ENCODE measurements at regions not wholly inside any gene's neighbourhood (a gene's known extent, or its start where the extent isn't known, plus 50 kb on each side); places are given as distances from the start of the nearest gene placed in this dataset.

DNA sequence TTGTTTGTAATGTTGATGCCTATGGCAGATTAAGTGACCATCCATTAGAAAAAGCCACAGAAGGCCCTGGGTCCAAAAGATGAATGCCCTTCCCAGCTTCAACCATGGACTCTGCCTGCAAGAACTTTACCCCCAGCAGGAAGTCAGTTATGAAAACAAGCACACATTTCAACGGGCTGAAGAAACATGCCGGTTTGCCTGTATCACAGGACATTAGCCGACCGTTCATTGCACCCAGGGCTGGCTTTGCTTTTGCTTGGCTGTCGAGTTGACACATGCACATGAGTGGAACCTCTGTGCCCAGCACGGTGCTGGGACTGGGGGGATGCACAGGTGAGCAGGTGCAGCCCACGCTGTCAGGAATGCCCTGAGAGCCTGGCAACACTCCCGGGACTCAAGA lies 1087.0 kb downstream of the BCL11B start:
- no peak overlapping the region for H3K27ac ChIP-seq (replicated peaks in 1 of 4)
- intact Hi-C loops (cut with DNase I): no loop called here
- peaks cover 0 to 4% (median 0%) of the 10 kb centered on the region in 4 donors for H3K27me3 ChIP-seq
- DNase-seq (ENCODE audit: extremely low spot score): no peak
- 68% methylated on average over 5 of the region's 8 CpGs for WGBS
- H3K4me1 ChIP-seq: no peaks in the 10 kb centered on the region
- no peak overlapping the region for H3K4me3 ChIP-seq
- H3K9me3 ChIP-seq: no peaks in the 10 kb centered on the region
- H3K36me3 ChIP-seq: no peaks in the 10 kb centered on the region
- TF ChIP-seq, protein P1, sequence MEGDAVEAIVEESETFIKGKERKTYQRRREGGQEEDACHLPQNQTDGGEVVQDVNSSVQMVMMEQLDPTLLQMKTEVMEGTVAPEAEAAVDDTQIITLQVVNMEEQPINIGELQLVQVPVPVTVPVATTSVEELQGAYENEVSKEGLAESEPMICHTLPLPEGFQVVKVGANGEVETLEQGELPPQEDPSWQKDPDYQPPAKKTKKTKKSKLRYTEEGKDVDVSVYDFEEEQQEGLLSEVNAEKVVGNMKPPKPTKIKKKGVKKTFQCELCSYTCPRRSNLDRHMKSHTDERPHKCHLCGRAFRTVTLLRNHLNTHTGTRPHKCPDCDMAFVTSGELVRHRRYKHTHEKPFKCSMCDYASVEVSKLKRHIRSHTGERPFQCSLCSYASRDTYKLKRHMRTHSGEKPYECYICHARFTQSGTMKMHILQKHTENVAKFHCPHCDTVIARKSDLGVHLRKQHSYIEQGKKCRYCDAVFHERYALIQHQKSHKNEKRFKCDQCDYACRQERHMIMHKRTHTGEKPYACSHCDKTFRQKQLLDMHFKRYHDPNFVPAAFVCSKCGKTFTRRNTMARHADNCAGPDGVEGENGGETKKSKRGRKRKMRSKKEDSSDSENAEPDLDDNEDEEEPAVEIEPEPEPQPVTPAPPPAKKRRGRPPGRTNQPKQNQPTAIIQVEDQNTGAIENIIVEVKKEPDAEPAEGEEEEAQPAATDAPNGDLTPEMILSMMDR (IDR thresholded peaks at IDR 0.05): no peak
- TF ChIP-seq POLR2A (IDR thresholded peaks at IDR 0.05; ENCODE audit: low read depth) (no peak), POLR2AphosphoS5 (IDR thresholded peaks at IDR 0.05) (no peak), EP300 (IDR thresholded peaks at IDR 0.05) (no peak)

DNA sequence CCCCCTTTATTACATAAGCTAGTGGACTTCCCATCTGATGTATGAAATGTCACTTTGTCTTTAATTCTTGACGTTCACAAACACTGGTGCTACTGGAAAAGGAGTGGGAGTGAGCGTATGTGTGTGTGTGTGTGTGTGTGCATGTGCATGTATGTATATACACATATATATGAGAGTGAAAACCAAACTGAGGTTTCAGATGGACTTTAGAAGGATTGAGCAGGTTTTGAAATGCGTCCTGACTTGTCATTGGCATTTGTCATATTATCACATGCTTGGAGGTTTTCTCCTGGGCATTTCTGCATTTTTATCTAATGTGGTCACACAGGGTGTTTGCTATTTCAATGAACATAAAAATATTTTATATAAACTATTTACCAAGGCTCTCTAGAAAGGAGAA lies 1085.9 kb downstream of the BCL11B start:
- 75% methylated on average over 3 of the region's 3 CpGs for WGBS
- H3K27ac ChIP-seq (replicated peaks in 1 of 4): no peak overlapping the region
- intact Hi-C loops (cut with DNase I): no loop called here
- TF ChIP-seq POLR2AphosphoS5 (IDR thresholded peaks at IDR 0.05) (no peak), EP300 (IDR thresholded peaks at IDR 0.05) (no peak), POLR2A (IDR thresholded peaks at IDR 0.05; ENCODE audit: low read depth) (no peak)
- TF ChIP-seq, protein P1 (IDR thresholded peaks at IDR 0.05): no peak
- no peaks in the 10 kb centered on the region for H3K9me3 ChIP-seq
- no peaks in the 10 kb centered on the region for H3K4me1 ChIP-seq
- H3K4me3 ChIP-seq: no peak overlapping the region
- peaks cover 0 to 4% (median 0%) of the 10 kb centered on the region in 4 donors for H3K27me3 ChIP-seq
- no peaks in the 10 kb centered on the region for H3K36me3 ChIP-seq
- no peak for DNase-seq (ENCODE audit: extremely low spot score)

DNA sequence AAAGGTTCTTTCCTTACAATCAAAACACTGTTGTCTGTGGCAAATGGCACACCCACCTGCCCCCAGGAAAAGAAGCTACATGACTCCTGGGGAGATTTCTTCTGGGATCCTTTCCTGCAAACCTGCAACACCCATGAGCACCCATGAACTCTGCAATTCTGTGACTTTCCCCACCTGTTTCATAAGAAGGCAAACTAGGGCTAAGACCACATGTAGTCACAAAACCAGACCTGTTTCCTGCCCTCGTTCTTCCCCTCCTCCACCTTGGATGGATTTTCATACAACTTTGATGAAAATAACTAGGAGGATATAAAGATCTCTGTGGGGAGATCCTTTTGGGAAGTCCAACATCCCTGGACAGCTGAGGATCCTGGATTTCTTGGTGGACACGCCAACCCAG lies 1084.7 kb downstream of the BCL11B start:
- no peaks in the 10 kb centered on the region for H3K9me3 ChIP-seq
- H3K27ac ChIP-seq (replicated peaks in 1 of 4): no peak overlapping the region
- peaks cover 0 to 4% (median 0%) of the 10 kb centered on the region in 4 donors for H3K27me3 ChIP-seq
- intact Hi-C loops (cut with DNase I): no loop called here
- WGBS: 70% methylated on average over 2 of the region's 2 CpGs
- no peaks in the 10 kb centered on the region for H3K36me3 ChIP-seq
- DNase-seq (ENCODE audit: extremely low spot score): no peak
- H3K4me3 ChIP-seq: no peak overlapping the region
- TF ChIP-seq EP300 (IDR thresholded peaks at IDR 0.05) (no peak), POLR2AphosphoS5 (IDR thresholded peaks at IDR 0.05) (no peak), POLR2A (IDR thresholded peaks at IDR 0.05; ENCODE audit: low read depth) (no peak)
- TF ChIP-seq, protein P1 (IDR thresholded peaks at IDR 0.05): no peak
- no peaks in the 10 kb centered on the region for H3K4me1 ChIP-seq

DNA sequence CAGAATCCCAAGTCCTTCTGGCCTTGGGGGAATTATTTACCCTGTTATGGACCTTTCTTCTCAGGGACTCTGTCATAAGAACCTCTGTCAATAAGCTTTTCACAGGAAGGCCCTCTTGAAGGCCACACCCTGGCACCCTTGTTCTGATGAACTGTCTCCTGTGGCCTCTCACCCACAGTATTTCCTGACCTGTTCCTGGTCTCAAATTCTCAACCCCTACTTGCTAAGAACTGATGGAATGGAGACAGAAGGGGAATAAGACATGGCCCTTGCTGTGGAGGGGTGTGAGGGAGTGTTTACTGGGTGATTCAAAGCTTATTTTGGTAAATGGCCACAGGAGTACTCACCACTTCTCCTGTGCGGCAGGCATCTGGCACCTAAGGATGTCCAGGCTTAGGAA lies 1082.9 kb downstream of the BCL11B start:
- TF ChIP-seq, protein P1 (IDR thresholded peaks at IDR 0.05): no peak
- TF ChIP-seq POLR2AphosphoS5 (IDR thresholded peaks at IDR 0.05): no peak
- TF ChIP-seq EP300 (IDR thresholded peaks at IDR 0.05): no peak
- TF ChIP-seq POLR2A (IDR thresholded peaks at IDR 0.05; ENCODE audit: low read depth): no peak
- intact Hi-C loops (cut with DNase I): no loop called here
- Histone ChIP-seq H3K27ac (replicated peaks in 1 of 4) (no peak overlapping the region), H3K4me1 (no peaks in the 10 kb centered on the region), H3K9me3 (no peaks in the 10 kb centered on the region), H3K36me3 (no peaks in the 10 kb centered on the region), H3K27me3 (peaks cover 0 to 4% (median 0%) of the 10 kb centered on the region in 4 donors), H3K4me3 (no peak overlapping the region)
- DNase-seq (ENCODE audit: extremely low spot score): no peak
- 77% methylated on average over 1 of the region's 1 CpG for WGBS

DNA sequence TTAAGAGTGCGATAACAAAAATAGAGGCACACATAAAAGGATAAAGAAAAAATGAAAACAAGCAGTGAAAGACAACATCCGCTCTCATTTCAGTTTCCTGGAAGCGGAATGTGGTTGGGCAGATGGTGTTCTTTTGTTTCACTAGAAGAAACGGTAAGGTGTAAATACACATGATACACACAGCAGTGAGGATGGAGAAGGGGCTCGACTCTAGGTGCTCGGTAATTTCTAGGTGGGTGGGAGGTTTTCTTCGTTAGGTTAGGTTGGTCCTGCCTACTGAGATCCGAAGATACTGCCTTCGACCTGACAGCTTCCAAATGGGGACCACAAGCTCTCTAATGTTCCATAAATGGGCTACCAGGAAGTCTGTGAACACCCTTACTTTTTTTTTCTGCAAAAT lies 1082.5 kb downstream of the BCL11B start:
- Histone ChIP-seq H3K4me1 (no peaks in the 10 kb centered on the region), H3K27ac (replicated peaks in 1 of 4) (no peak overlapping the region), H3K27me3 (peaks cover 0 to 4% (median 0%) of the 10 kb centered on the region in 4 donors), H3K9me3 (no peaks in the 10 kb centered on the region), H3K4me3 (no peak overlapping the region), H3K36me3 (no peaks in the 10 kb centered on the region)
- no peak for DNase-seq (ENCODE audit: extremely low spot score)
- 74% methylated on average over 9 of the region's 9 CpGs for WGBS
- no peak for TF ChIP-seq EP300 (IDR thresholded peaks at IDR 0.05)
- TF ChIP-seq, protein P1 (IDR thresholded peaks at IDR 0.05): no peak
- no peak for TF ChIP-seq POLR2A (IDR thresholded peaks at IDR 0.05; ENCODE audit: low read depth)
- no peak for TF ChIP-seq POLR2AphosphoS5 (IDR thresholded peaks at IDR 0.05)
- intact Hi-C loops (cut with DNase I): no loop called here
